HCT116 (cell line): ENCODE measurements at regions not wholly inside any gene's neighbourhood (a gene's known extent, or its start where the extent isn't known, plus 50 kb on each side); places are given as distances from the start of the nearest gene placed in this dataset.

Experiments
- ATAC-seq: fragments of 200-7000 bp; cut with Tn5 transposase; 2 replicates; pipeline ENCODE4 v1.9.1; 2020; ENCODE audit warnings: mild to moderate bottlenecking, moderate library complexity
- BruUV-seq: library from RNA; stranded (reverse); fragments of 400-500 nt; replicated peaks from 2 replicates; lab custom pipeline; 2021; lab: Mats Ljungman, UMichigan
- CTCF ChIA-PET: fragments of 300-600 bp; sonication (Branson Sonifier 250); formaldehyde crosslinking; loops from one replicate; lab custom pipeline; 2021; ENCODE audit warnings: antibody characterized with exemption; lab: Charles Lee
- POLR2A ChIA-PET: fragments of 300-600, 350-600 bp; sonication (Branson Sonifier 250); formaldehyde crosslinking; loops from one replicate; lab custom pipeline; 2021; ENCODE audit warnings: antibody characterized with exemption; lab: Charles Lee
- RAD21 ChIA-PET, 2 experiments: fragments of 300-600 bp; sonication (Branson Sonifier 250); formaldehyde crosslinking; loops; one replicate each; lab custom pipeline; 2023; ENCODE audit warnings: low total read pairs in 2 of 2; ENCODE audit not compliant: uncharacterized antibody in 2 of 2, unreplicated experiment in 2 of 2, low non-redundant PET in 1 of 2; lab: Charles Lee
- DNase-seq: peaks from one replicate; pipeline ENCODE4 v3.0.0-alpha.2; 2010; ENCODE audit warnings: low read depth, low spot score
- H2AFZ ChIP-seq: fragments of 200-600 bp; shearing (Covaris generic), sonication (generic); 2 replicates; pipeline ENCODE4 v1.6.1; 2017; ENCODE audit warnings: low read depth, mixed run types, mixed read lengths, antibody characterized with exemption, low read length; ENCODE audit not compliant: poor library complexity, severe bottlenecking
- H3K27ac ChIP-seq: 2 replicates; pipeline ENCODE4 v1.5.1; 2012; ENCODE audit warnings: low read depth, low read length
- H3K27me3 ChIP-seq: fragments of 200-600 bp; sonication (generic); 2 replicates; pipeline ENCODE4 v1.6.1; 2016; ENCODE audit warnings: mixed run types, low read length, mixed read lengths; ENCODE audit not compliant: insufficient read depth
- H3K36me3 ChIP-seq, 2 experiments: fragments of 200-500 bp in 1 of 2; fragments of 200-600 bp in 1 of 2; sonication (Bioruptor generic) in 1 of 2; sonication (generic) in 1 of 2; 2 replicates each; pipeline versions ENCODE4 v1.5.1 to v1.6.1; 2014 to 2016; ENCODE audit warnings: low read length in 2 of 2, inconsistent platforms in 1 of 2, mixed read lengths in 1 of 2, mixed run types in 1 of 2; ENCODE audit not compliant: insufficient read depth in 2 of 2, control insufficient read depth in 1 of 2
- H3K4me1 ChIP-seq, 2 experiments: fragments of 200-600 bp in 1 of 2; sonication (generic) in 1 of 2; 2 replicates each; pipeline versions ENCODE4 v1.5.1 to v1.6.1; 2012 to 2017; ENCODE audit warnings: low read length in 2 of 2, inconsistent platforms in 1 of 2, mild to moderate bottlenecking in 1 of 2, mixed read lengths in 1 of 2, mixed run types in 1 of 2, moderate library complexity in 1 of 2; ENCODE audit not compliant: insufficient read depth in 2 of 2, control insufficient read depth in 1 of 2
- H3K4me2 ChIP-seq: fragments of 200-600 bp; sonication (generic); 2 replicates; pipeline ENCODE4 v1.6.1; 2017; ENCODE audit warnings: mixed run types, low read length, mixed read lengths
- H3K4me3 ChIP-seq, 2 experiments: fragments of 200-600 bp in 1 of 2; sonication (generic) in 1 of 2; replicated peaks in 1 of 2; 2 replicates each; pipeline ENCODE4 v1.5.1; 2011 to 2016; ENCODE audit warnings: low read length in 2 of 2, control low read depth in 1 of 2, low read depth in 1 of 2, mild to moderate bottlenecking in 1 of 2, mixed read lengths in 1 of 2, mixed run types in 1 of 2
- H3K79me2 ChIP-seq: fragments of 200-600 bp; sonication (generic); 2 replicates; pipeline ENCODE4 v1.6.1; 2017; ENCODE audit warnings: mild to moderate bottlenecking, mixed run types, low read length, moderate library complexity, mixed read lengths; ENCODE audit not compliant: insufficient read depth
- H3K9ac ChIP-seq: fragments of 200-600 bp; sonication (generic); 2 replicates; pipeline ENCODE4 v1.6.1; 2016; ENCODE audit warnings: low read length, mixed read lengths
- H3K9me2 ChIP-seq: fragments of 200-600 bp; sonication (generic), shearing (Covaris generic); 2 replicates; pipeline ENCODE4 v1.6.1; 2017; ENCODE audit warnings: mixed run types, mild to moderate bottlenecking, moderate library complexity; ENCODE audit not compliant: insufficient read depth
- H3K9me3 ChIP-seq, 2 experiments: fragments of 200-500 bp in 1 of 2; fragments of 200-600 bp in 1 of 2; sonication (Bioruptor generic) in 1 of 2; sonication (generic) in 1 of 2; 2 replicates each; pipeline ENCODE4 v1.6.1; 2014 to 2017; ENCODE audit warnings: low read length in 2 of 2, mixed read lengths in 2 of 2, inconsistent platforms in 1 of 2, low read depth in 1 of 2, mild to moderate bottlenecking in 1 of 2, mixed run types in 1 of 2, moderate library complexity in 1 of 2; ENCODE audit not compliant: control insufficient read depth in 1 of 2, insufficient read depth in 1 of 2
- H4K20me1 ChIP-seq: fragments of 200-600 bp; sonication (generic), shearing (Covaris generic); 2 replicates; pipeline ENCODE4 v1.6.1; 2017; ENCODE audit warnings: mixed run types, mild to moderate bottlenecking, moderate library complexity; ENCODE audit not compliant: insufficient read depth
- CBX3 ChIP-seq: IDR thresholded peaks from 2 replicates; pipeline ENCODE4 v1.6.1; 2012; ENCODE audit warnings: low read depth
- EGR1 ChIP-seq: IDR thresholded peaks from 2 replicates; pipeline ENCODE4 v1.6.1; 2012; ENCODE audit warnings: low read depth
- ELF1 ChIP-seq: IDR thresholded peaks from 2 replicates; pipeline ENCODE4 v1.6.1; 2012; ENCODE audit warnings: low read depth, borderline replicate concordance
- EZH2 ChIP-seq: fragments of 200-600 bp; sonication (generic); IDR thresholded peaks from 2 replicates; pipeline ENCODE4 v1.6.1; 2017; ENCODE audit warnings: antibody characterized with exemption, mixed run types
- EZH2phosphoT487 ChIP-seq: fragments of 200-600 bp; IDR thresholded peaks from 2 replicates; pipeline ENCODE4 v1.6.1; 2018; ENCODE audit warnings: antibody characterized with exemption, borderline replicate concordance
- POLR2AphosphoS5 ChIP-seq: IDR thresholded peaks from 2 replicates; pipeline ENCODE4 v1.6.1; 2011; ENCODE audit warnings: mild to moderate bottlenecking, low read depth, low read length, moderate library complexity
- RAD21 ChIP-seq: IDR thresholded peaks from 2 replicates; pipeline ENCODE4 v1.6.1; 2012; ENCODE audit warnings: low read depth, mild to moderate bottlenecking
- REST ChIP-seq: IDR thresholded peaks from 2 replicates; pipeline ENCODE4 v1.6.1; 2012; ENCODE audit warnings: low read depth
- SIN3A ChIP-seq: IDR thresholded peaks from 2 replicates; pipeline ENCODE4 v1.6.1; 2012; ENCODE audit warnings: low read depth
- SP1 ChIP-seq: IDR thresholded peaks from 2 replicates; pipeline ENCODE4 v1.6.1; 2012; ENCODE audit warnings: low read depth
- SRF ChIP-seq: IDR thresholded peaks from 2 replicates; pipeline ENCODE4 v1.6.1; 2012; ENCODE audit warnings: low read depth
- ZBTB33 ChIP-seq: IDR thresholded peaks from 2 replicates; pipeline ENCODE4 v1.6.1; 2011; ENCODE audit warnings: mild to moderate bottlenecking, low read length, moderate library complexity; ENCODE audit not compliant: insufficient replicate concordance; ENCODE audit errors: extremely low read depth
- intact Hi-C: fragments of 100-400 bp; cut with micrococcal nuclease; formaldehyde crosslinking; loops from 2 replicates; pipeline ENCODE4 v1.10.0; 2022

- POLR2A ChIA-PET = no interaction called here
- H2AFZ ChIP-seq = no peak overlapping the region
Measured at GRCh38 chr10:84850826-84851225, 522.4 kb downstream of the CCSER2 start.

GRCh38 chr10:84854439-84854838 lies 526.0 kb downstream of the CCSER2 start:
- Histone ChIP-seq H3K9me3 (no peaks in the 10 kb centered on the region), H3K27me3 (peaks cover 30% of the 10 kb centered on the region), H3K4me3 (no peak overlapping the region), H3K4me1 (no peaks in the 10 kb centered on the region), H3K9me2 (no peaks in the 10 kb centered on the region), H3K79me2 (no peaks in the 10 kb centered on the region), H3K27ac (no peak overlapping the region), H3K9ac (no peak overlapping the region), H3K36me3 (no peaks in the 10 kb centered on the region), H2AFZ (no peak overlapping the region), H3K4me2 (no peak overlapping the region), H4K20me1 (no peaks in the 10 kb centered on the region)
- DNase-seq (no peak), ATAC-seq (no peak)
- ChIA-PET RAD21 (no interaction called here), CTCF (no interaction called here), POLR2A (no interaction called here)
- BruUV-seq = no TSS peak
- TF ChIP-seq RAD21 (no peak), SIN3A (no peak), POLR2AphosphoS5 (no peak), EGR1 (no peak), ZBTB33 (no peak), REST (no peak), EZH2 (no peak), SP1 (no peak)
- intact Hi-C loops = no loop called here

More at GRCh38 chr10:84850826-84851225, 522.4 kb downstream of the CCSER2 start:
- TF ChIP-seq EZH2phosphoT487 (no peak), SRF (no peak), EGR1 (no peak), ELF1 (no peak), CBX3 (no peak)
- no peaks in the 10 kb centered on the region for H3K36me3 ChIP-seq
- ATAC-seq (no peak), DNase-seq (no peak)
- H3K79me2 ChIP-seq = no peaks in the 10 kb centered on the region
- ChIA-PET CTCF (no interaction called here), RAD21 (no interaction called here)
- no peaks in the 10 kb centered on the region for H4K20me1 ChIP-seq
- H3K9me3 ChIP-seq = no peaks in the 10 kb centered on the region
- no peak overlapping the region for H3K9ac ChIP-seq
- BruUV-seq = no TSS peak
- H3K4me2 ChIP-seq = no peak overlapping the region
- no peak overlapping the region for H3K27ac ChIP-seq
- no peak overlapping the region for H3K4me3 ChIP-seq
- intact Hi-C loops = no loop called here
- peaks cover 33% of the 10 kb centered on the region for H3K27me3 ChIP-seq
- no peaks in the 10 kb centered on the region for H3K9me2 ChIP-seq
- no peaks in the 10 kb centered on the region for H3K4me1 ChIP-seq
